Esophagus squamous epithelium (tissue), 5 donors: ENCODE measurements at regions not wholly inside any gene's neighbourhood (a gene's known extent, or its start where the extent isn't known, plus 50 kb on each side); places are given as distances from the start of the nearest gene placed in this dataset.

Experiments used
- DNase-seq: peaks from one replicate; lab custom pipeline; 2025; lab: John Stamatoyannopoulos, UW
- H3K27ac ChIP-seq, 4 donors: fragments of 200-600 bp; sonication (generic); one replicate each; pipeline ENCODE4 v1.5.1; 2016 to 2019; ENCODE audit warnings: mild to moderate bottlenecking in 1 of 4
- H3K27me3 ChIP-seq, 4 donors: fragments of 200-600 bp; sonication (generic); 1 replicate in 3 of 4; 2 replicates in 1 of 4; pipeline versions ENCODE4 v1.5.1 to v1.6.0; 2017 to 2021; ENCODE audit warnings: antibody characterized with exemption in 1 of 4
- H3K36me3 ChIP-seq, 3 donors: fragments of 200-600 bp; sonication (generic); one replicate each; pipeline ENCODE4 v1.5.1; 2016 to 2019
- H3K4me1 ChIP-seq, 3 donors: fragments of 200-600 bp; sonication (generic); one replicate each; pipeline ENCODE4 v1.5.1; 2017 to 2019
- H3K4me3 ChIP-seq, 4 donors: fragments of 200-600 bp; sonication (generic); 1 replicate in 3 of 4; 2 replicates in 1 of 4; pipeline ENCODE4 v1.5.1; 2016 to 2019; ENCODE audit warnings: mild to moderate bottlenecking in 2 of 4, moderate library complexity in 1 of 4
- H3K9me3 ChIP-seq, 3 donors: fragments of 200-600 bp; sonication (generic); one replicate each; pipeline ENCODE4 v1.5.1; 2016 to 2019
- POLR2A ChIP-seq, 4 donors: fragments of 450-650 bp; IDR thresholded peaks; one replicate each; pipeline ENCODE4 v1.6.1; 2017; ENCODE audit warnings: antibody characterized with exemption in 4 of 4, mild to moderate bottlenecking in 4 of 4, moderate library complexity in 3 of 4
- WGBS, 2 donors: methylation state at CpG; one replicate each; pipeline ENCODE4 v1.1.5; 2018; 5-methylcytosine and 5-hydroxymethylcytosine counted together
- intact Hi-C: fragments of 100-400 bp; cut with DNase I; formaldehyde crosslinking; loops from one replicate; pipeline ENCODE4 v1.15.0; 2022
- TF ChIP-seq, protein P1 (sequence below), 6 experiments: fragments of 450-650 bp in 4 of 6; fragments of 200-600 bp in 2 of 6; sonication (generic) in 2 of 6; IDR thresholded peaks; one replicate each; pipeline ENCODE4 v1.5.1; 2016 to 2019; ENCODE audit warnings: antibody characterized with exemption in 6 of 6, mild to moderate bottlenecking in 4 of 6, moderate library complexity in 4 of 6
- donor health status: DM: yes; HTN: yes; CAD: no.

GRCh38 chr15:97706059-97706458 lies 254.4 kb upstream of the ARRDC4 start:
- 78 to 100% methylated on average over 1 of the region's 1 CpG for WGBS, 2 donors
- Histone ChIP-seq H3K36me3 (no peaks in the 10 kb centered on the region), H3K4me3 (no peak overlapping the region), H3K4me1 (no peaks in the 10 kb centered on the region), H3K27me3 (no peaks in the 10 kb centered on the region), H3K9me3 (no peaks in the 10 kb centered on the region), H3K27ac (no peak overlapping the region)
- no peak for DNase-seq
- intact Hi-C loops: no loop called here
- TF ChIP-seq, protein P1, sequence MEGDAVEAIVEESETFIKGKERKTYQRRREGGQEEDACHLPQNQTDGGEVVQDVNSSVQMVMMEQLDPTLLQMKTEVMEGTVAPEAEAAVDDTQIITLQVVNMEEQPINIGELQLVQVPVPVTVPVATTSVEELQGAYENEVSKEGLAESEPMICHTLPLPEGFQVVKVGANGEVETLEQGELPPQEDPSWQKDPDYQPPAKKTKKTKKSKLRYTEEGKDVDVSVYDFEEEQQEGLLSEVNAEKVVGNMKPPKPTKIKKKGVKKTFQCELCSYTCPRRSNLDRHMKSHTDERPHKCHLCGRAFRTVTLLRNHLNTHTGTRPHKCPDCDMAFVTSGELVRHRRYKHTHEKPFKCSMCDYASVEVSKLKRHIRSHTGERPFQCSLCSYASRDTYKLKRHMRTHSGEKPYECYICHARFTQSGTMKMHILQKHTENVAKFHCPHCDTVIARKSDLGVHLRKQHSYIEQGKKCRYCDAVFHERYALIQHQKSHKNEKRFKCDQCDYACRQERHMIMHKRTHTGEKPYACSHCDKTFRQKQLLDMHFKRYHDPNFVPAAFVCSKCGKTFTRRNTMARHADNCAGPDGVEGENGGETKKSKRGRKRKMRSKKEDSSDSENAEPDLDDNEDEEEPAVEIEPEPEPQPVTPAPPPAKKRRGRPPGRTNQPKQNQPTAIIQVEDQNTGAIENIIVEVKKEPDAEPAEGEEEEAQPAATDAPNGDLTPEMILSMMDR (IDR thresholded peaks at IDR 0.05): no peak
- no peak for TF ChIP-seq POLR2A (IDR thresholded peaks at IDR 0.05)

- H3K9me3 ChIP-seq: no peaks in the 10 kb centered on the region
- DNase-seq: no peak
- intact Hi-C loops: no loop called here
- TF ChIP-seq POLR2A (IDR thresholded peaks at IDR 0.05): no peak
- TF ChIP-seq, protein P1 (IDR thresholded peaks at IDR 0.05): no peak
- H3K36me3 ChIP-seq: no peaks in the 10 kb centered on the region
- no peak overlapping the region for H3K27ac ChIP-seq
- H3K4me3 ChIP-seq: no peak overlapping the region
- WGBS, 2 donors: 37 to 41% methylated on average over 3 of the region's 3 CpGs
- H3K4me1 ChIP-seq: no peaks in the 10 kb centered on the region
- H3K27me3 ChIP-seq: no peaks in the 10 kb centered on the region
Observed at GRCh38 chr15:97708252-97708651, 252.3 kb upstream of the ARRDC4 start.

GRCh38 chr15:97712530-97712929 lies 248.0 kb upstream of the ARRDC4 start:
- Histone ChIP-seq H3K4me1 (no peaks in the 10 kb centered on the region), H3K9me3 (no peaks in the 10 kb centered on the region), H3K36me3 (no peaks in the 10 kb centered on the region), H3K4me3 (no peak overlapping the region), H3K27ac (no peak overlapping the region), H3K27me3 (no peaks in the 10 kb centered on the region)
- no peak for DNase-seq
- intact Hi-C loops: no loop called here
- TF ChIP-seq POLR2A (IDR thresholded peaks at IDR 0.05): no peak
- TF ChIP-seq, protein P1 (IDR thresholded peaks at IDR 0.05): no peak
- WGBS, 2 donors: 42 to 43% methylated on average over 5 of the region's 5 CpGs

DNA sequence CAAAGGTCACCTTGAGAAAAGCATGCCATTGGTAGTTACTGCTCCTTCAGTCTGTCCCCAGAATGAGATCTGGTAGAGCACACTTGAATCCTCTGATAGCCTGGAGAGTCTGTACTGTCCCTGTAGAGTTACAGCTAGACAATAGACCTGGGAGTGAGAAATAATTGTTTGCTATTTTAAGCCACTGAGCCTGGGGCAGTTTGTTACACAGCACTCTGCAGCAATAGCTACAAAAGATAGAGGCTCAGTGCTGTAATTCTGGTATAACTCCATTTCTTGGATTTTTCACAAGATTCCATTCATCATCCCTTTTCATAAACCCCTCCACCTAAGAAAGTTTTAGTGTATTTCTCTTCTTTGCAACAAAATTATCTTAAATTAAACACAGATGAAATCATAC lies 242.7 kb upstream of the ARRDC4 start:
- intact Hi-C loops: no loop called here
- H3K27me3 ChIP-seq: no peaks in the 10 kb centered on the region

GRCh38 chr15:97718509-97718908 lies 242.0 kb upstream of the ARRDC4 start:
- Histone ChIP-seq H3K9me3 (peaks cover 0 to 8% (median 0%) of the 10 kb centered on the region in 3 donors), H3K4me1 (no peaks in the 10 kb centered on the region), H3K36me3 (no peaks in the 10 kb centered on the region), H3K27ac (no peak overlapping the region), H3K4me3 (no peak overlapping the region), H3K27me3 (no peaks in the 10 kb centered on the region)
- intact Hi-C loops: no loop called here
- no peak for DNase-seq
- TF ChIP-seq, protein P1 (IDR thresholded peaks at IDR 0.05): no peak
- TF ChIP-seq POLR2A (IDR thresholded peaks at IDR 0.05): no peak

More for the DNA sequence above, 242.7 kb upstream of the ARRDC4 start:
- no peak overlapping the region for H3K27ac ChIP-seq
- no peak for TF ChIP-seq POLR2A (IDR thresholded peaks at IDR 0.05)
- TF ChIP-seq, protein P1 (IDR thresholded peaks at IDR 0.05): no peak
- no peaks in the 10 kb centered on the region for H3K36me3 ChIP-seq
- H3K4me1 ChIP-seq: no peaks in the 10 kb centered on the region
- DNase-seq: no peak
- no peak overlapping the region for H3K4me3 ChIP-seq
- peaks cover 0 to 8% (median 0%) of the 10 kb centered on the region in 3 donors for H3K9me3 ChIP-seq
